LNCaP clone FGC (cell line): ENCODE measurements at regions not wholly inside any gene's neighbourhood (a gene's known extent, or its start where the extent isn't known, plus 50 kb on each side); places are given as distances from the start of the nearest gene placed in this dataset.

Experiments
- DNase-seq: peaks from one replicate; pipeline ENCODE4 v3.0.0-alpha.2; 2011; ENCODE audit warnings: low read depth
- H3K4me3 ChIP-seq: 2 replicates; pipeline ENCODE4 v1.5.1; 2011; ENCODE audit warnings: mild to moderate bottlenecking, low read depth, low read length, control low read depth
- TF ChIP-seq, protein P1 (sequence below): IDR thresholded peaks from 2 replicates; pipeline ENCODE4 v1.5.1; 2012; ENCODE audit warnings: mild to moderate bottlenecking; ENCODE audit not compliant: control insufficient read depth, insufficient read depth; ENCODE audit errors: extremely low read depth

DNA sequence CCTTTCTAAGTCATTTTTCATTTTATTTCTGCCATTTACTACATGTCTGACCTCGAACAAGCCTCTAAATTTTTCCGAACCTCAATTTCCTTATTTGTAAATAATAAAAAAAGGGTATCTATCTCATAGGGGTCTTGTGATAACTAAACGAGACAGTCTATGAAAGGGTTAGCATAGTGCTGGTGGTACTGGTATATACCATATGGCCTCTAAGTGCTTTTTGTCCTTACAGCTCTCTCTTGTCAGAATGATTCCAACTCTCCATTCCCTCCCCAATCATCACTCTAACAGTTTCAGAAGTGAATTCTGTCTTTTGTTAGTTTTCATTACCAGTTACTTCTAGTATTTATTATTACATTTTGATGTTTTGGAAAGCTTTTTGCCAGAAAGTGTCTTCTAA, 85.5 kb upstream of the ACTBL2 start:
- TF ChIP-seq, protein P1, sequence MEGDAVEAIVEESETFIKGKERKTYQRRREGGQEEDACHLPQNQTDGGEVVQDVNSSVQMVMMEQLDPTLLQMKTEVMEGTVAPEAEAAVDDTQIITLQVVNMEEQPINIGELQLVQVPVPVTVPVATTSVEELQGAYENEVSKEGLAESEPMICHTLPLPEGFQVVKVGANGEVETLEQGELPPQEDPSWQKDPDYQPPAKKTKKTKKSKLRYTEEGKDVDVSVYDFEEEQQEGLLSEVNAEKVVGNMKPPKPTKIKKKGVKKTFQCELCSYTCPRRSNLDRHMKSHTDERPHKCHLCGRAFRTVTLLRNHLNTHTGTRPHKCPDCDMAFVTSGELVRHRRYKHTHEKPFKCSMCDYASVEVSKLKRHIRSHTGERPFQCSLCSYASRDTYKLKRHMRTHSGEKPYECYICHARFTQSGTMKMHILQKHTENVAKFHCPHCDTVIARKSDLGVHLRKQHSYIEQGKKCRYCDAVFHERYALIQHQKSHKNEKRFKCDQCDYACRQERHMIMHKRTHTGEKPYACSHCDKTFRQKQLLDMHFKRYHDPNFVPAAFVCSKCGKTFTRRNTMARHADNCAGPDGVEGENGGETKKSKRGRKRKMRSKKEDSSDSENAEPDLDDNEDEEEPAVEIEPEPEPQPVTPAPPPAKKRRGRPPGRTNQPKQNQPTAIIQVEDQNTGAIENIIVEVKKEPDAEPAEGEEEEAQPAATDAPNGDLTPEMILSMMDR: no peak
- no peak overlapping the region for H3K4me3 ChIP-seq

DNA sequence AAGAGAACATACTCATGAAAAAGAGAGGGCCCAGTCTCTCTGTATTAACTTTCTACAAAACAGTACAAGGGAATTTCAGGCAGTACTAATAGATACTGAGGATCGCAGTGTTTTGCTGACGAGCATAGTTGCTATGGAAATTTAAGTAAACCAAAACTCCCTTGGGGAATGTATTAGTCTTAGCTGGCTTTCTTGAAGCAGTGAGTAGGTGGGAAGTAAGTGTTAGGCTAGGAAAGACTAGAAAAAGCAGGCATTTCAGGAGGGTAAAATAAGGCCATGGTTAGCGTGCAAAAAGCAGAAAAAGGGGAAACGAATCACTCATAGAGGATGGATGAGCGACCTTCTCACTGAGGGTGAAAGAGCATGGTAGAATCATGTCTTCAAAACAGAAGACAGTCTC, 84.3 kb upstream of the ACTBL2 start:
- DNase-seq: no peak
- no peak overlapping the region for H3K4me3 ChIP-seq
- TF ChIP-seq, protein P1: no peak

More for the DNA sequence above, 85.5 kb upstream of the ACTBL2 start:
- DNase-seq: no peak

DNA sequence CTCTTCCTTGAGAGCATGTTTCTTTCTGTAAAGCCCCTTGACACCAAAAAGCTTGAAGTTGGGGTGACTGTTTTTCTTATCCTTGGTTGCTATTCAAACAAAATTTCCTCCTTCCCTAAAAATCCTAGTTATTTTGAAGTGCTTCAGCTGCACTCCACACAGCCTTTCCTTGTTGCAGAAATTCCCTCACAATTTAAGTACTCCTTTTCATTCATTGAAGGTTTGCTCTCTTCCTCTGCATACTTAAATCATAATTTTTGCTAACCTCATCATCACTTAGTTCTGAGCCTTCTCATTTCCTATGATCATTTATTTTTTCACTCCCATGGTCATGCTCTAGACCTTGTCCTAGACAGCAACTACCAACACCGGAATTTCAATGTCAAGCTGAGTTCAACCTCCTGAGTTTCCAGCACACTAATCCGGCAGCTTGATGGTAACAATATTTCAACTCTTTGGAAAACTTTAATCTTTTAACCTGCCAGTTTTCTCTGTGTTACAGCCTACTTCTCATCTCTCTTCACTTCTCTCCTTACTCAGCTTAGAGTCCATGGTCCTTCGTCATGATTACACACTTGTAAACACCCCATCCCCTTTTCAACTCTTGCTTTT, 78.7 kb upstream of the ACTBL2 start:
- no peak overlapping the region for H3K4me3 ChIP-seq
- TF ChIP-seq, protein P1: no peak
- DNase-seq: no peak

DNA sequence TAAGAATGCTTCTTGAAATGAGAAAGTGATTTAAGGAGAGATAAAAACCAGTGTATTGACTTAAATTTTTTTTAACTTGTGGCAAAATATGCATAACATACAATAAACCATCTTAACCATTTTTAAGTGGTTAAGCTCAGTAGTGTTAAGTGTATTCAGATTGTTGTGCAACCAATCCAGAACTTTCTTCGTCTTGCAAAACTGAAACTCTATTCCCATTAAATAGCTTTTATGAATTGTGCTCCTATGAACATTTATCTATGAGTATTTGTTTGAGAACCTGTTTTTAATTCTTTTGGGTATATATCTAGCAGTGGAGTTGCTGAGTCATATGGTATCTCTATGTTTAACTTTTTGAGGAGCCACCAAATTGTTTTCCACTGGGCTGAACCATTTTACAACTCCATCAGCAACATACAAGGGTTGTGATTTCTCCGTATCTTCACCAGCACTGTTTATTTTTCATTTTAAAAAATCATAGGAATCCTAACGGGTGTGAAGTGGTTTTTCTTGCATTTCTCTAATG, 76.6 kb upstream of the ACTBL2 start:
- DNase-seq: no peak
- TF ChIP-seq, protein P1: no peak
- H3K4me3 ChIP-seq: no peak overlapping the region

DNA sequence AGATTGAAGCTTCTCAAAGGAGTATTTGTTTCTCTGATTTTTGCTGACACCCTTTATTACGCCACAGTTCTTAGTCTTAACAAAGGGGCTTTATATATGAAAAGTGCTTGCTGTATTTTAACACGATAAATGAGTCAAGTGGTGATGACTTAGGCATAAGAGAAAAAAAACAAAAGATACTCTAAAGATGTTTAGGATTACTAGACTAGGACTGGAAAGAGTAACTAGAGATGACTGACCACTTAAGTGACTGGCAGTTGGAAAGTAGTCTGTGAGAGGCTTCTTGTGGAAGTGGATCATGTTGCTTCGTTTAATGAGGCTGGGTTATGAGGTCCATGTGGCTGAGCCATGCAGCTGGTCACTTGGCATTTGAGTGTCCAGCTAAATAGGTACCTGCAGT, 69.4 kb upstream of the ACTBL2 start:
- TF ChIP-seq, protein P1: no peak
- no peak for DNase-seq
- H3K4me3 ChIP-seq: no peak overlapping the region

DNA sequence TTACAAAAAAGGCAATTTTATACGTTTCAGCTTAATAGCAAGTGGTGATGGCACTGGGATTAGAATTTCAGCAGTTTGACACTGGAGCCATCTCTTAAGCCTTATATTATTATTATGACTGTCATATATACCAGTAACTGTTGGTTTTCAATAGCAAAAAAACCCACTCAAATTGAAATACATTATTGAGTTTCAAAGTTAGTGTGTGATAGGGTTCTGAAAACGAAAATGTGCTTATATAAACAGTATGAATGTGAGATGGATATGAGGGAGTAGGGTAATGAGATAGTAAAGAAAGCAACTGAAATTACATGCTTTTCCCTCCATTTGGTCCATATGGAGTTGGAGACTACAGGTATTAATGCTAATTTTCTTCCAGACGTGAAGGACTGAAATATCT, 68.6 kb upstream of the ACTBL2 start:
- no peak overlapping the region for H3K4me3 ChIP-seq
- no peak for DNase-seq
- TF ChIP-seq, protein P1: no peak

DNA sequence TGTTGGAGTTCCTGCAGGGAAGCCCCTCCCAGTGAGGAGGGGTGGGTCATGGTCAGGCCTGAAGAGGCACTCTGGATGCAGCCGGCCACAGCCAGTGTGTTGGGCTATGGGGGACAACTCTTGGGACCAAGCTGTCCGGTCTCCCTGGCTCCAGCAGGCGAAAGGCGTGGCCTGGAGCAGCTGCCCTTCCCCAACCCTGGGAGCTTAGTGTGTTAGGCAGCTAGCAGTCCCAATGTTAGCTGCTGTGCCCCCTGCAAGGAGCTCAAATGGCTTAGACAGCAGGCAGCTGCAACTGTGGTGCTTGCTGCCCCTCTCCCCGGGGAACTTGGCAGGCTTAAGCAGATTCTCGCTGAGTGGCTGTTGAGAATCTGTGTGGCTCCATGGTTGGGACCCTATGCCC, 67.5 kb upstream of the ACTBL2 start:
- DNase-seq: no peak
- H3K4me3 ChIP-seq: no peak overlapping the region
- TF ChIP-seq, protein P1: no peak
